ENCODE measurements at regions not wholly inside any gene's neighbourhood (a gene's known extent, or its start where the extent isn't known, plus 50 kb on each side); places are given as distances from the start of the nearest gene placed in this dataset.
"Not testable (repeated sequence)": the region's sequence is repeated elsewhere in the genome, so short reads cannot be mapped to it uniquely, and the experiment has no call there.

DNA sequence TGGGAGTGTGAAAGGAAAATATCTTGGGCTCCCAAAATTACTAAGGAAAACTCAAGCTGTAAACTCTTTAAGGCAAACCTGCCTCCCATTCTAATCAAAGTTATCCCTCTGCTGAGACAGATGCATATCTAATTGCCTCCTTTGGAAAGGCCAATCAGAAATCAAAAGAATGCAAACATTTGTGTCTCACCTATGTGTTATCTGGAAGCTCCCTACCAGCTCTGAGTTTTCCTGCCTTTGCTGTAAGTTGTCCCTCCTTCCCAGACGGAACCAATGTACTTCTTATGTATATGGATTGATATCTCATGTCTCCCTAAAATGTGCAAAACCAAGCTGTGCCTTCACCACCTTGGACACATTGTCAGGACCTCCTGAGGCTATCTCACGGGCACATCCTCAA, 95.8 kb downstream of the AASDHPPT start:
- WGBS = 79% methylated on average over 2 of the region's 2 CpGs
- DNase-seq (ENCODE audit: low read depth in 6 of 9, low spot score in 9 of 9) = no peak
- H3K27ac ChIP-seq (ENCODE audit: low read depth in 1 of 2, low read length in 1 of 2) = no peak overlapping the region
- H3K4me1 ChIP-seq (ENCODE audit: control insufficient read depth in 2 of 2, insufficient read depth in 2 of 2, low read length in 2 of 2) = no peaks in the 10 kb centered on the region
- H3K27me3 ChIP-seq (ENCODE audit: control insufficient read depth in 2 of 2, insufficient read depth in 1 of 2, low read length in 1 of 2) = no peaks in the 10 kb centered on the region
- H3K4me3 ChIP-seq (ENCODE audit: low read length in 2 of 2) = no peak overlapping the region
- no peaks in the 10 kb centered on the region for H3K36me3 ChIP-seq (ENCODE audit: control insufficient read depth in 2 of 2, insufficient read depth in 2 of 2, low read length in 1 of 2)
- no peaks in the 10 kb centered on the region for H3K9me3 ChIP-seq (ENCODE audit: control insufficient read depth in 2 of 2, insufficient read depth in 1 of 2, low read length in 1 of 2)

- H3K36me3 ChIP-seq (ENCODE audit: control insufficient read depth in 2 of 2, insufficient read depth in 2 of 2, low read length in 1 of 2); DNase-seq (ENCODE audit: low read depth in 6 of 9, low spot score in 9 of 9); H3K27me3 ChIP-seq (ENCODE audit: control insufficient read depth in 2 of 2, insufficient read depth in 1 of 2, low read length in 1 of 2); H3K4me3 ChIP-seq (ENCODE audit: low read length in 2 of 2); H3K4me1 ChIP-seq (ENCODE audit: control insufficient read depth in 2 of 2, insufficient read depth in 2 of 2, low read length in 2 of 2); H3K27ac ChIP-seq (ENCODE audit: low read depth in 1 of 2, low read length in 1 of 2); H3K9me3 ChIP-seq (ENCODE audit: control insufficient read depth in 2 of 2, insufficient read depth in 1 of 2, low read length in 1 of 2): not testable (repeated sequence)
- WGBS = 65% methylated on average over 4 of the region's 4 CpGs
These were observed 96.5 kb downstream of the AASDHPPT start for GRCh38 chr11:106174003-106174402.

DNA sequence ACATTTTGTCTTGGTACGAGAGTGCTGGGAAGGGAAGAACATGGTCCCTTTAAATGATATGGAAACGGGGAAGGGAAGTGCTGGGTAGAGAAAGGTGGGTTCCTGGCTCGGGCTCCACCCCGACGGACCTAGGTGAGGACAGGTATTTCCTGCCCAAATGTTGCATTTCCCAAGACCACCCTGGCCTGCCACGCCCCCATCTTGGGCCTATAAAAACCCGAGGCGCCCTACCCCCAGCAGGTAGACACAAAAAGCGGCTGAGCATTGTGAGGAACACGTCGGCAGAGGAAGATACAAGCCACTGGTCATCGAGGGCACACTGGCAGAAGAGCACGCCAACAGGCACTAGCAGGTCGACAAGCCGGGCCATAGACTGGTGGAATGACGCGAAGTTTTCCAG, 99.4 kb downstream of the AASDHPPT start:
- Histone ChIP-seq H3K27me3 (ENCODE audit: control insufficient read depth in 2 of 2, insufficient read depth in 1 of 2, low read length in 1 of 2) (no peaks in the 10 kb centered on the region), H3K27ac (ENCODE audit: low read depth in 1 of 2, low read length in 1 of 2) (no peak overlapping the region), H3K9me3 (ENCODE audit: control insufficient read depth in 2 of 2, insufficient read depth in 1 of 2, low read length in 1 of 2) (no peaks in the 10 kb centered on the region), H3K4me1 (ENCODE audit: control insufficient read depth in 2 of 2, insufficient read depth in 2 of 2, low read length in 2 of 2) (no peaks in the 10 kb centered on the region), H3K4me3 (ENCODE audit: low read length in 2 of 2) (no peak overlapping the region), H3K36me3 (ENCODE audit: control insufficient read depth in 2 of 2, insufficient read depth in 2 of 2, low read length in 1 of 2) (no peaks in the 10 kb centered on the region)
- DNase-seq (ENCODE audit: low read depth in 6 of 9, low spot score in 9 of 9) = no peak
- 94% methylated on average over 17 of the region's 17 CpGs for WGBS

DNA sequence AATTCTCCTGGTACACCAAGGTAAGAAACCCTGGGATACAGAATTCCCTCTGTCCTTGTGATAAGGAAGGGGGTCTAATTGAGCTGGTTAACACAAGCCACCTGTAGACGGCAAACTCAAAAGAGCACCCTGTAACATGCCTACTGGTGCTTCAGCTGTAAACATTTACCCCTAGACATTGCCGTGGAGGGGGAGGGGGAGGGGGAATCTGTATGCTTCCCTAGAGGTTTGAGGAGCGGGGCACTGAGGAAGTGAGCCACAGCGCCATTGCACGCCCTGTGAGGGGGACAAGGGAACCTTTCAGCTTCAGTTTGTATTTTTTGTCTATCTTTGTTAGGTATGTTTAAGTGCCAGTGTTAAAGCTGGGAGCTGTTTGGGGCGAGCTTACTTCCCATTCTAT, 99.8 kb downstream of the AASDHPPT start:
- WGBS = 70% methylated on average over 6 of the region's 6 CpGs
- Histone ChIP-seq H3K4me3 (ENCODE audit: low read length in 2 of 2) (no peak overlapping the region), H3K9me3 (ENCODE audit: control insufficient read depth in 2 of 2, insufficient read depth in 1 of 2, low read length in 1 of 2) (no peaks in the 10 kb centered on the region), H3K27me3 (ENCODE audit: control insufficient read depth in 2 of 2, insufficient read depth in 1 of 2, low read length in 1 of 2) (no peaks in the 10 kb centered on the region), H3K27ac (ENCODE audit: low read depth in 1 of 2, low read length in 1 of 2) (no peak overlapping the region), H3K36me3 (ENCODE audit: control insufficient read depth in 2 of 2, insufficient read depth in 2 of 2, low read length in 1 of 2) (no peaks in the 10 kb centered on the region), H3K4me1 (ENCODE audit: control insufficient read depth in 2 of 2, insufficient read depth in 2 of 2, low read length in 2 of 2) (no peaks in the 10 kb centered on the region)
- DNase-seq (ENCODE audit: low read depth in 6 of 9, low spot score in 9 of 9) = no peak

GRCh38 chr11:106178361-106178760, 100.9 kb downstream of the AASDHPPT start:
- H3K9me3 ChIP-seq (ENCODE audit: control insufficient read depth in 2 of 2, insufficient read depth in 1 of 2, low read length in 1 of 2) = peaks cover 0 to 2% of the 10 kb centered on the region in 2 donors
- H3K27ac ChIP-seq (ENCODE audit: low read depth in 1 of 2, low read length in 1 of 2) = no peak overlapping the region
- 90% methylated on average over 1 of the region's 1 CpG for WGBS
- no peaks in the 10 kb centered on the region for H3K36me3 ChIP-seq (ENCODE audit: control insufficient read depth in 2 of 2, insufficient read depth in 2 of 2, low read length in 1 of 2)
- DNase-seq (ENCODE audit: low read depth in 6 of 9, low spot score in 9 of 9) = no peak
- H3K4me3 ChIP-seq (ENCODE audit: low read length in 2 of 2) = no peak overlapping the region
- H3K27me3 ChIP-seq (ENCODE audit: control insufficient read depth in 2 of 2, insufficient read depth in 1 of 2, low read length in 1 of 2) = no peaks in the 10 kb centered on the region
- H3K4me1 ChIP-seq (ENCODE audit: control insufficient read depth in 2 of 2, insufficient read depth in 2 of 2, low read length in 2 of 2) = no peaks in the 10 kb centered on the region

- H3K9me3 ChIP-seq (ENCODE audit: control insufficient read depth in 2 of 2, insufficient read depth in 1 of 2, low read length in 1 of 2) = peaks cover 0 to 2% of the 10 kb centered on the region in 2 donors
- DNase-seq (ENCODE audit: low read depth in 6 of 9, low spot score in 9 of 9) = no peak
- H3K27me3 ChIP-seq (ENCODE audit: control insufficient read depth in 2 of 2, insufficient read depth in 1 of 2, low read length in 1 of 2) = no peaks in the 10 kb centered on the region
- H3K27ac ChIP-seq (ENCODE audit: low read depth in 1 of 2, low read length in 1 of 2) = no peak overlapping the region
- 93% methylated on average over 1 of the region's 1 CpG for WGBS
- H3K4me3 ChIP-seq (ENCODE audit: low read length in 2 of 2) = no peak overlapping the region
- no peaks in the 10 kb centered on the region for H3K36me3 ChIP-seq (ENCODE audit: control insufficient read depth in 2 of 2, insufficient read depth in 2 of 2, low read length in 1 of 2)
- H3K4me1 ChIP-seq (ENCODE audit: control insufficient read depth in 2 of 2, insufficient read depth in 2 of 2, low read length in 2 of 2) = no peaks in the 10 kb centered on the region
These were observed 101.6 kb downstream of the AASDHPPT start for GRCh38 chr11:106179048-106179447.

- Histone ChIP-seq H3K27me3 (ENCODE audit: control insufficient read depth in 2 of 2, insufficient read depth in 1 of 2, low read length in 1 of 2) (no peaks in the 10 kb centered on the region), H3K4me1 (ENCODE audit: control insufficient read depth in 2 of 2, insufficient read depth in 2 of 2, low read length in 2 of 2) (no peaks in the 10 kb centered on the region), H3K36me3 (ENCODE audit: control insufficient read depth in 2 of 2, insufficient read depth in 2 of 2, low read length in 1 of 2) (no peaks in the 10 kb centered on the region), H3K9me3 (ENCODE audit: control insufficient read depth in 2 of 2, insufficient read depth in 1 of 2, low read length in 1 of 2) (peaks cover 0 to 2% of the 10 kb centered on the region in 2 donors), H3K27ac (ENCODE audit: low read depth in 1 of 2, low read length in 1 of 2) (no peak overlapping the region), H3K4me3 (ENCODE audit: low read length in 2 of 2) (no peak overlapping the region)
- DNase-seq (ENCODE audit: low read depth in 6 of 9, low spot score in 9 of 9) = no peak
- WGBS = 82% methylated on average over 2 of the region's 2 CpGs
These were observed 109.2 kb downstream of the AASDHPPT start for GRCh38 chr11:106186630-106187029.

DNA sequence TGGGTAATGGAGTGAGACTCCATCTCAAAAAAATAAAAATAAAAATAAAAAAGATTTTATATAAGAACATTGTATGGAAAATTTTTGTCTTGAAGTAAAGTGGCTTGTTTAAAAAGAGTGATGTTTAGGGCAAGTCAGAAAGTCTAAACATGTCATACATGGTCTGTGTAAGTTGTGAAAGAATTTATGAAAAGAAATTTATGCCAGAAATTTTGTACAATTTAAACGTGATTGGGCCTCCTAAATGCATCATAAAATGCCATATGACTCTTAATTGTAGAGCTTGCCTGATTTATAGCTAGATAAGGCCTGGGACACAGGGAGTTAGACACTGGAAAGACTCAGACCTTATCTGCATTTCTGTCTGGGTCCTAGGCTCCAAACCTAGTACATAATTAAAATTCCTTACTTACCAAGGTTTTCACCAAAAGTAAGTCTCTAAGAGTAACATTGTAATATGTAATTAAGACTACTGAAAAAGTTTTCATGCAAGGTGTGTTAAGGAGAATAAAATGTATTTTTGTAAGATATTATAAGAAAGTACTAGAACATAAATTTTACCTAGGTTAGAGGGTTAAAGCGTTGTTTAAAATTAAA, 110.5 kb downstream of the AASDHPPT start:
- no peak for DNase-seq (ENCODE audit: low read depth in 6 of 9, low spot score in 9 of 9)
- Histone ChIP-seq H3K27ac (ENCODE audit: low read depth in 1 of 2, low read length in 1 of 2) (no peak overlapping the region), H3K36me3 (ENCODE audit: control insufficient read depth in 2 of 2, insufficient read depth in 2 of 2, low read length in 1 of 2) (no peaks in the 10 kb centered on the region), H3K9me3 (ENCODE audit: control insufficient read depth in 2 of 2, insufficient read depth in 1 of 2, low read length in 1 of 2) (peaks cover 0 to 1% of the 10 kb centered on the region in 2 donors), H3K4me3 (ENCODE audit: low read length in 2 of 2) (no peak overlapping the region), H3K4me1 (ENCODE audit: control insufficient read depth in 2 of 2, insufficient read depth in 2 of 2, low read length in 2 of 2) (no peaks in the 10 kb centered on the region), H3K27me3 (ENCODE audit: control insufficient read depth in 2 of 2, insufficient read depth in 1 of 2, low read length in 1 of 2) (no peaks in the 10 kb centered on the region)
- WGBS = 33% methylated on average over 2 of the region's 2 CpGs

- 63% methylated on average over 2 of the region's 2 CpGs for WGBS
- no peak for DNase-seq (ENCODE audit: low read depth in 6 of 9, low spot score in 9 of 9)
- Histone ChIP-seq H3K4me1 (ENCODE audit: control insufficient read depth in 2 of 2, insufficient read depth in 2 of 2, low read length in 2 of 2) (no peaks in the 10 kb centered on the region), H3K27me3 (ENCODE audit: control insufficient read depth in 2 of 2, insufficient read depth in 1 of 2, low read length in 1 of 2) (no peaks in the 10 kb centered on the region), H3K4me3 (ENCODE audit: low read length in 2 of 2) (no peak overlapping the region), H3K36me3 (ENCODE audit: control insufficient read depth in 2 of 2, insufficient read depth in 2 of 2, low read length in 1 of 2) (no peaks in the 10 kb centered on the region), H3K27ac (ENCODE audit: low read depth in 1 of 2, low read length in 1 of 2) (no peak overlapping the region), H3K9me3 (ENCODE audit: control insufficient read depth in 2 of 2, insufficient read depth in 1 of 2, low read length in 1 of 2) (no peaks in the 10 kb centered on the region)
These were observed 116.5 kb downstream of the AASDHPPT start for GRCh38 chr11:106193956-106194355.

DNA sequence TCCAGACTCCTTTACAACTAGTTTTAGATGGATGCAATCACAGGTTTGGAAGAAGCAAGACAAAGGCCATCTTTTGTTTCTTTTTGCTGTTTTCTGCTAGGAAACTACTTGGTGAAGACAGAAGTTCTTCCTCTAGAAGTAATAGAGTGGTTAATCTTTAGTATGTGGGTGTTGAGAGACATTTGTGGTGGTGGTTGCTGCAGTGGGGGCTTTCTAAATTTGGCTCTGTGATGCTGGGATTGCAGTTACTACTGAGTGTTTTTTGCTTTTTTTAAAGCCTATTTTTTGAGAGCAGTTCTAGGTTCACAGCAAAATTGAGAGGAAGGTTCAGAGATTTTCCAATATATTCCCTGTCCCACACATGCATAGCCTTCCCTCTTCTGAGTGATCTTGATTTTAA, 120.0 kb downstream of the AASDHPPT start:
- Histone ChIP-seq H3K27me3 (ENCODE audit: control insufficient read depth in 2 of 2, insufficient read depth in 1 of 2, low read length in 1 of 2) (no peaks in the 10 kb centered on the region), H3K36me3 (ENCODE audit: control insufficient read depth in 2 of 2, insufficient read depth in 2 of 2, low read length in 1 of 2) (no peaks in the 10 kb centered on the region), H3K27ac (ENCODE audit: low read depth in 1 of 2, low read length in 1 of 2) (no peak overlapping the region), H3K9me3 (ENCODE audit: control insufficient read depth in 2 of 2, insufficient read depth in 1 of 2, low read length in 1 of 2) (no peaks in the 10 kb centered on the region), H3K4me1 (ENCODE audit: control insufficient read depth in 2 of 2, insufficient read depth in 2 of 2, low read length in 2 of 2) (no peaks in the 10 kb centered on the region), H3K4me3 (ENCODE audit: low read length in 2 of 2) (no peak overlapping the region)
- DNase-seq (ENCODE audit: low read depth in 6 of 9, low spot score in 9 of 9) = no peak
